MM.1S (cell line): ENCODE measurements at regions not wholly inside any gene's neighbourhood (a gene's known extent, or its start where the extent isn't known, plus 50 kb on each side); places are given as distances from the start of the nearest gene placed in this dataset.

ENCODE experiments used
- DNase-seq: peaks from one replicate; pipeline ENCODE4 v3.0.0-alpha.2; 2015
- H2AFZ ChIP-seq: fragments of 300-600 bp; sonication (generic); 2 replicates; pipeline ENCODE4 v1.6.0; 2016; ENCODE audit warnings: antibody characterized with exemption, low read length
- H3F3A ChIP-seq: fragments of 300-600 bp; sonication (generic); 2 replicates; pipeline ENCODE4 v1.6.1; 2016; ENCODE audit warnings: mild to moderate bottlenecking, antibody characterized with exemption, low read length, moderate library complexity, mixed read lengths; ENCODE audit not compliant: insufficient read depth
- H3K27ac ChIP-seq: fragments of 300-600 bp; sonication (generic); 2 replicates; pipeline ENCODE4 v1.5.1; 2016; ENCODE audit warnings: mild to moderate bottlenecking, low read length
- H3K27me3 ChIP-seq: fragments of 300-600 bp; sonication (generic); replicated peaks from 2 replicates; pipeline ENCODE4 v1.6.0; 2016; ENCODE audit warnings: low read length; ENCODE audit not compliant: insufficient read depth
- H3K36me3 ChIP-seq: fragments of 300-600 bp; sonication (generic); replicated peaks from 2 replicates; pipeline ENCODE4 v1.6.1; 2016; ENCODE audit warnings: mild to moderate bottlenecking, low read length, mixed read lengths; ENCODE audit not compliant: insufficient read depth
- H3K4me1 ChIP-seq: fragments of 300-600 bp; sonication (generic); 2 replicates; pipeline ENCODE4 v1.6.1; 2016; ENCODE audit warnings: low read length, mixed read lengths
- H3K4me2 ChIP-seq: fragments of 300-600 bp; sonication (generic); 2 replicates; pipeline ENCODE4 v1.6.0; 2016; ENCODE audit warnings: low read depth, low read length
- H3K4me3 ChIP-seq: fragments of 300-600 bp; sonication (generic); 2 replicates; pipeline ENCODE4 v1.5.1; 2016; ENCODE audit warnings: low read length, mixed read lengths
- H3K79me2 ChIP-seq: fragments of 300-600 bp; sonication (generic); 2 replicates; pipeline ENCODE4 v1.6.1; 2016; ENCODE audit warnings: mixed run types, low read length, mixed read lengths
- H3K9ac ChIP-seq: fragments of 300-600 bp; sonication (generic); 2 replicates; pipeline ENCODE4 v1.6.1; 2016; ENCODE audit warnings: low read length, mixed read lengths
- H3K9me2 ChIP-seq: fragments of 300-600 bp; sonication (generic); replicated peaks from 2 replicates; pipeline ENCODE4 v1.6.1; 2016; ENCODE audit warnings: mild to moderate bottlenecking, low read length, mixed read lengths; ENCODE audit not compliant: insufficient read depth
- H3K9me3 ChIP-seq: fragments of 300-600 bp; sonication (generic); replicated peaks from 2 replicates; pipeline ENCODE4 v1.6.1; 2016; ENCODE audit warnings: mild to moderate bottlenecking, low read length, mixed read lengths; ENCODE audit not compliant: insufficient read depth
- H4K20me1 ChIP-seq: fragments of 300-600 bp; sonication (generic); 2 replicates; pipeline ENCODE4 v1.6.1; 2016; ENCODE audit warnings: mild to moderate bottlenecking, low read length, moderate library complexity, mixed read lengths; ENCODE audit not compliant: insufficient read depth
- CTCF ChIP-seq: fragments of 300-600 bp; sonication (generic); IDR thresholded peaks from 2 replicates; pipeline ENCODE4 v1.5.1; 2016; ENCODE audit warnings: antibody characterized with exemption, low read length, mixed read lengths
- EZH2 ChIP-seq: fragments of 300-600 bp; sonication (generic); optimal IDR thresholded peaks from 2 replicates; pipeline ENCODE3; 2017; ENCODE audit warnings: low read depth, mild to moderate bottlenecking, antibody characterized with exemption, low read length, mixed read lengths
- EZH2phosphoT487 ChIP-seq: fragments of 300-600 bp; sonication (generic); IDR thresholded peaks from 2 replicates; pipeline ENCODE4 v1.6.1; 2018; ENCODE audit warnings: antibody characterized with exemption, low read length

GRCh38 chr12:24695657-24696329, 253.1 kb downstream of the BCAT1 start:
- Histone ChIP-seq H3K36me3 (no peaks in the 10 kb centered on the region), H3K9me3 (no peaks in the 10 kb centered on the region), H3F3A (no peaks in the 10 kb centered on the region), H3K27ac (no peak overlapping the region), H2AFZ (no peak overlapping the region), H4K20me1 (no peaks in the 10 kb centered on the region), H3K4me2 (no peak overlapping the region), H3K9me2 (no peaks in the 10 kb centered on the region), H3K9ac (no peak overlapping the region), H3K4me3 (no peak overlapping the region), H3K4me1 (peaks cover 7% of the 10 kb centered on the region; the same call in 1 of the 2 replicates), H3K27me3 (no peaks in the 10 kb centered on the region), H3K79me2 (no peaks in the 10 kb centered on the region)
- no peak for DNase-seq
- TF ChIP-seq EZH2phosphoT487: no peak
- TF ChIP-seq EZH2: no peak
- TF ChIP-seq CTCF: no peak

GRCh38 chr12:24695103-24695502, 253.8 kb downstream of the BCAT1 start:
- Histone ChIP-seq H3K36me3 (no peaks in the 10 kb centered on the region), H3K4me3 (no peak overlapping the region), H2AFZ (no peak overlapping the region), H3K79me2 (no peaks in the 10 kb centered on the region), H3K27ac (no peak overlapping the region), H3K4me2 (no peak overlapping the region), H4K20me1 (no peaks in the 10 kb centered on the region), H3K9me2 (no peaks in the 10 kb centered on the region), H3K9me3 (no peaks in the 10 kb centered on the region), H3F3A (no peaks in the 10 kb centered on the region), H3K9ac (no peak overlapping the region), H3K27me3 (no peaks in the 10 kb centered on the region), H3K4me1 (peaks cover 7% of the 10 kb centered on the region; the same call in 1 of the 2 replicates)
- TF ChIP-seq EZH2phosphoT487 (no peak), CTCF (no peak), EZH2 (no peak)
- DNase-seq: no peak

GRCh38 chr12:24688601-24689000, 260.3 kb downstream of the BCAT1 start:
- no peak overlapping the region for H3K4me3 ChIP-seq
- TF ChIP-seq EZH2phosphoT487: no peak
- no peak for TF ChIP-seq EZH2
- no peak for TF ChIP-seq CTCF
- H3K36me3 ChIP-seq: no peaks in the 10 kb centered on the region
- peaks cover 4% of the 10 kb centered on the region; the same call in 1 of the 2 replicates for H3K4me1 ChIP-seq
- no peak overlapping the region for H3K4me2 ChIP-seq
- no peak overlapping the region for H3K27ac ChIP-seq
- no peak overlapping the region for H3K9ac ChIP-seq
- H3K9me3 ChIP-seq: no peaks in the 10 kb centered on the region
- H3K79me2 ChIP-seq: no peaks in the 10 kb centered on the region
- H4K20me1 ChIP-seq: no peaks in the 10 kb centered on the region
- no peak overlapping the region for H2AFZ ChIP-seq
- no peaks in the 10 kb centered on the region for H3K9me2 ChIP-seq
- H3K27me3 ChIP-seq: no peaks in the 10 kb centered on the region
- DNase-seq: no peak
- no peaks in the 10 kb centered on the region for H3F3A ChIP-seq
